Activated naive CD8-positive, alpha-beta T cell treated with anti-CD3 and anti-CD28 coated beads, Interleukin-2, amount 10 ng/mL, durations not matched to agents 7 days and 5 days (primary cell): ENCODE measurements at regions not wholly inside any gene's neighbourhood (a gene's known extent, or its start where the extent isn't known, plus 50 kb on each side); places are given as distances from the start of the nearest gene placed in this dataset.
"Not testable (repeated sequence)": the region's sequence is repeated elsewhere in the genome, so short reads cannot be mapped to it uniquely, and the experiment has no call there.

Source experiments
- ATAC-seq: fragments of 150-1000 bp; cut with Tn5 transposase; one replicate; pipeline ENCODE4 v1.10.0; 2021; ENCODE audit warnings: low read depth, moderate library complexity
- POLR2A ChIA-PET: fragments of 350-600 bp; sonication (Branson Sonifier 250); formaldehyde crosslinking; loops from one replicate; lab custom pipeline; 2021; ENCODE audit warnings: antibody characterized with exemption; lab: Charles Lee
- DNase-seq: peaks from one replicate; pipeline ENCODE4 v3.0.0; 2021
- H3K27ac Mint-ChIP-seq: one replicate; pipeline ENCODE4 v1.8.0; 2022; ENCODE audit warnings: mild to moderate bottlenecking, mixed read lengths
- H3K27me3 Mint-ChIP-seq: one replicate; pipeline ENCODE4 v1.8.0; 2022; ENCODE audit warnings: mild to moderate bottlenecking, moderate library complexity, mixed read lengths
- H3K36me3 Mint-ChIP-seq: one replicate; pipeline ENCODE4 v1.8.0; 2021; ENCODE audit warnings: mild to moderate bottlenecking, mixed read lengths
- H3K4me1 Mint-ChIP-seq: one replicate; pipeline ENCODE4 v1.8.0; 2021; ENCODE audit warnings: mixed read lengths
- H3K4me3 Mint-ChIP-seq: one replicate; pipeline ENCODE4 v1.8.0; 2022; ENCODE audit warnings: mild to moderate bottlenecking, moderate library complexity, mixed read lengths
- H3K9me3 Mint-ChIP-seq: one replicate; pipeline ENCODE4 v1.8.0; 2021; ENCODE audit warnings: mixed read lengths

GRCh38 chr10:27354100-27354499, 113.5 kb upstream of the ACBD5 start:
- H3K4me1 Mint-ChIP-seq, H3K27ac Mint-ChIP-seq, DNase-seq, ATAC-seq, POLR2A ChIA-PET, H3K9me3 Mint-ChIP-seq, H3K36me3 Mint-ChIP-seq: not testable (repeated sequence)
- Mint-ChIP-seq H3K27me3 (peaks cover 11% of the 10 kb centered on the region), H3K4me3 (peak overlapping the region; percentile 63)

GRCh38 chr10:27349987-27350386, 109.4 kb upstream of the ACBD5 start:
- POLR2A ChIA-PET, result no interaction called here
- H3K27ac Mint-ChIP-seq, result no peak overlapping the region
- H3K9me3 Mint-ChIP-seq, result no peaks in the 10 kb centered on the region
- peaks cover 34% of the 10 kb centered on the region for H3K27me3 Mint-ChIP-seq
- no peak for DNase-seq
- H3K36me3 Mint-ChIP-seq, result no peaks in the 10 kb centered on the region
- H3K4me3 Mint-ChIP-seq, result no peak overlapping the region
- ATAC-seq, result no peak
- peaks cover 7% of the 10 kb centered on the region for H3K4me1 Mint-ChIP-seq

GRCh38 chr10:27347827-27348207, 107.2 kb upstream of the ACBD5 start:
- H3K27me3 Mint-ChIP-seq, result peaks cover 39% of the 10 kb centered on the region
- H3K4me1 Mint-ChIP-seq, DNase-seq, H3K36me3 Mint-ChIP-seq, POLR2A ChIA-PET, H3K9me3 Mint-ChIP-seq, ATAC-seq, H3K4me3 Mint-ChIP-seq, H3K27ac Mint-ChIP-seq: not testable (repeated sequence)

- Mint-ChIP-seq H3K27me3 (peaks cover 36% of the 10 kb centered on the region), H3K27ac (no peak overlapping the region), H3K9me3 (no peaks in the 10 kb centered on the region), H3K4me1 (peaks cover 7% of the 10 kb centered on the region), H3K4me3 (no peak overlapping the region), H3K36me3 (no peaks in the 10 kb centered on the region)
- DNase-seq (no peak), ATAC-seq (no peak)
- POLR2A ChIA-PET, result no interaction called here
Measured at GRCh38 chr10:27345455-27345920, 104.9 kb upstream of the ACBD5 start.

GRCh38 chr10:27344568-27345454, 104.2 kb upstream of the ACBD5 start:
- Mint-ChIP-seq H3K27me3 (peaks cover 38% of the 10 kb centered on the region), H3K4me3 (no peak overlapping the region), H3K4me1 (peaks cover 7% of the 10 kb centered on the region), H3K27ac (no peak overlapping the region), H3K9me3 (no peaks in the 10 kb centered on the region), H3K36me3 (no peaks in the 10 kb centered on the region)
- DNase-seq, result no peak
- ATAC-seq, result no peak
- POLR2A ChIA-PET, result no interaction called here

- Mint-ChIP-seq H3K4me1 (peaks cover under 1% of the 10 kb centered on the region), H3K27me3 (peaks cover 22% of the 10 kb centered on the region), H3K4me3 (no peak overlapping the region), H3K27ac (no peak overlapping the region), H3K36me3 (no peaks in the 10 kb centered on the region), H3K9me3 (no peaks in the 10 kb centered on the region)
- DNase-seq (no peak), ATAC-seq (no peak)
- POLR2A ChIA-PET, result no interaction called here
Measured at GRCh38 chr10:27341001-27341400, 100.4 kb upstream of the ACBD5 start.

GRCh38 chr10:27335246-27335645, 94.6 kb upstream of the ACBD5 start:
- POLR2A ChIA-PET, H3K36me3 Mint-ChIP-seq, H3K4me3 Mint-ChIP-seq, ATAC-seq, H3K9me3 Mint-ChIP-seq, DNase-seq, H3K27ac Mint-ChIP-seq, H3K4me1 Mint-ChIP-seq: not testable (repeated sequence)
- H3K27me3 Mint-ChIP-seq, result peaks cover 22% of the 10 kb centered on the region

- H3K4me3 Mint-ChIP-seq, result no peak overlapping the region
- H3K9me3 Mint-ChIP-seq, result no peaks in the 10 kb centered on the region
- no peak overlapping the region for H3K27ac Mint-ChIP-seq
- peaks cover 27% of the 10 kb centered on the region for H3K27me3 Mint-ChIP-seq
- POLR2A ChIA-PET, result no interaction called here
- ATAC-seq (no peak), DNase-seq (no peak)
- no peaks in the 10 kb centered on the region for H3K36me3 Mint-ChIP-seq
- H3K4me1 Mint-ChIP-seq, result no peaks in the 10 kb centered on the region
Measured at GRCh38 chr10:27330074-27330473, 89.5 kb upstream of the ACBD5 start.

GRCh38 chr10:27328946-27329345, 88.3 kb upstream of the ACBD5 start:
- POLR2A ChIA-PET, result no interaction called here
- Mint-ChIP-seq H3K27me3 (peaks cover 25% of the 10 kb centered on the region), H3K4me1 (no peaks in the 10 kb centered on the region), H3K4me3 (no peak overlapping the region), H3K9me3 (no peaks in the 10 kb centered on the region), H3K27ac (no peak overlapping the region), H3K36me3 (no peaks in the 10 kb centered on the region)
- ATAC-seq (no peak), DNase-seq (no peak)

- ATAC-seq, H3K4me1 Mint-ChIP-seq, H3K9me3 Mint-ChIP-seq, H3K27ac Mint-ChIP-seq, POLR2A ChIA-PET, H3K4me3 Mint-ChIP-seq, H3K36me3 Mint-ChIP-seq, DNase-seq: not testable (repeated sequence)
- peaks cover 20% of the 10 kb centered on the region for H3K27me3 Mint-ChIP-seq
Measured at GRCh38 chr10:27326748-27327147, 86.2 kb upstream of the ACBD5 start.

GRCh38 chr10:27319752-27320431, 79.3 kb upstream of the ACBD5 start:
- no peaks in the 10 kb centered on the region for H3K9me3 Mint-ChIP-seq
- no peak for DNase-seq
- H3K36me3 Mint-ChIP-seq, result no peaks in the 10 kb centered on the region
- H3K4me3 Mint-ChIP-seq, result peak overlapping the region; percentile 71
- H3K27me3 Mint-ChIP-seq, result peaks cover 31% of the 10 kb centered on the region
- no peak overlapping the region for H3K27ac Mint-ChIP-seq
- POLR2A ChIA-PET, result no interaction called here
- ATAC-seq, result peak; percentile 78
- peaks cover 4% of the 10 kb centered on the region for H3K4me1 Mint-ChIP-seq

- H3K27ac Mint-ChIP-seq, ATAC-seq, H3K36me3 Mint-ChIP-seq, DNase-seq, POLR2A ChIA-PET, H3K9me3 Mint-ChIP-seq, H3K4me1 Mint-ChIP-seq: not testable (repeated sequence)
- peaks cover 32% of the 10 kb centered on the region for H3K27me3 Mint-ChIP-seq
- peak overlapping the region; percentile 71 for H3K4me3 Mint-ChIP-seq
Measured at GRCh38 chr10:27319139-27319538, 78.5 kb upstream of the ACBD5 start.

- ATAC-seq, POLR2A ChIA-PET: not testable (repeated sequence)
Measured at GRCh38 chr10:27315082-27315481, 74.5 kb upstream of the ACBD5 start.

GRCh38 chr10:27313586-27313985, 73.0 kb upstream of the ACBD5 start:
- ATAC-seq, DNase-seq, H3K4me1 Mint-ChIP-seq, H3K27ac Mint-ChIP-seq, POLR2A ChIA-PET, H3K36me3 Mint-ChIP-seq, H3K4me3 Mint-ChIP-seq, H3K9me3 Mint-ChIP-seq: not testable (repeated sequence)
- H3K27me3 Mint-ChIP-seq, result peaks cover 22% of the 10 kb centered on the region

More at GRCh38 chr10:27315082-27315481, 74.5 kb upstream of the ACBD5 start:
- not testable (repeated sequence) for H3K9me3 Mint-ChIP-seq, DNase-seq, H3K4me1 Mint-ChIP-seq, H3K27ac Mint-ChIP-seq, H3K36me3 Mint-ChIP-seq, H3K4me3 Mint-ChIP-seq
- peaks cover 24% of the 10 kb centered on the region for H3K27me3 Mint-ChIP-seq
